ENCODE measurements at regions not wholly inside any gene's neighbourhood (a gene's known extent, or its start where the extent isn't known, plus 50 kb on each side); places are given as distances from the start of the nearest gene placed in this dataset.

GRCh38 chr16:6165330-6165979 lies 1067.9 kb upstream of the EEF2KMT start:
- no peak for DNase-seq

GRCh38 chr16:6160871-6161270 lies 1063.3 kb upstream of the EEF2KMT start:
- DNase-seq, result no peak

GRCh38 chr16:6160303-6160702 lies 1062.7 kb upstream of the EEF2KMT start:
- DNase-seq, result no peak

GRCh38 chr16:6157806-6158205 lies 1060.2 kb upstream of the EEF2KMT start:
- DNase-seq, result no peak

- no peak for DNase-seq
Measured at GRCh38 chr16:6155271-6155670, 1057.7 kb upstream of the EEF2KMT start.

GRCh38 chr16:6153901-6154300 lies 1056.3 kb upstream of the EEF2KMT start:
- DNase-seq, result no peak

GRCh38 chr16:6149031-6149430 lies 1051.4 kb upstream of the EEF2KMT start:
- DNase-seq, result no peak

- no peak for DNase-seq
Measured at GRCh38 chr16:6148361-6148760, 1050.8 kb upstream of the EEF2KMT start.

- no peak for DNase-seq
Measured at GRCh38 chr16:6146874-6147425, 1049.4 kb upstream of the EEF2KMT start.

GRCh38 chr16:6146356-6146755 lies 1048.8 kb upstream of the EEF2KMT start:
- no peak for DNase-seq

- DNase-seq, result no peak
Measured at GRCh38 chr16:6144463-6144862, 1046.9 kb upstream of the EEF2KMT start.

GRCh38 chr16:6143020-6143419 lies 1045.4 kb upstream of the EEF2KMT start:
- DNase-seq, result no peak

- no peak for DNase-seq
Measured at GRCh38 chr16:6133009-6133557, 1035.5 kb upstream of the EEF2KMT start.

- DNase-seq, result no peak
Measured at GRCh38 chr16:6132121-6132520, 1034.5 kb upstream of the EEF2KMT start.

GRCh38 chr16:6131526-6132050 lies 1034.0 kb upstream of the EEF2KMT start:
- no peak for DNase-seq

- DNase-seq, result no peak
Measured at GRCh38 chr16:6125483-6126259, 1028.1 kb upstream of the EEF2KMT start.

- DNase-seq, result no peak
Measured at GRCh38 chr16:6124136-6124535, 1026.5 kb upstream of the EEF2KMT start.

GRCh38 chr16:6122401-6122800 lies 1024.8 kb upstream of the EEF2KMT start:
- DNase-seq, result no peak

- no peak for DNase-seq
Measured at GRCh38 chr16:6114691-6115090, 1017.1 kb upstream of the EEF2KMT start.

GRCh38 chr16:6113749-6114148 lies 1016.2 kb upstream of the EEF2KMT start:
- no peak for DNase-seq

GRCh38 chr16:6112700-6113099 lies 1015.1 kb upstream of the EEF2KMT start:
- DNase-seq, result no peak

GRCh38 chr16:6111390-6111789 lies 1013.8 kb upstream of the EEF2KMT start:
- no peak for DNase-seq

- DNase-seq, result no peak
Measured at GRCh38 chr16:6110346-6110745, 1012.8 kb upstream of the EEF2KMT start.

GRCh38 chr16:6106061-6106460 lies 1008.5 kb upstream of the EEF2KMT start:
- DNase-seq, result no peak

All from bone marrow (tissue), 2 donors.